ENCODE measurements at regions not wholly inside any gene's neighbourhood (a gene's known extent, or its start where the extent isn't known, plus 50 kb on each side); places are given as distances from the start of the nearest gene placed in this dataset.

- Histone ChIP-seq H3K9me3 (no peaks in the 10 kb centered on the region), H3K27ac (no peak overlapping the region), H3K4me1 (no peaks in the 10 kb centered on the region), H3K36me3 (no peaks in the 10 kb centered on the region), H3K4me3 (no peak overlapping the region), H3K27me3 (peaks cover 0 to 3% of the 10 kb centered on the region in 2 donors)
- no peak for DNase-seq
- ATAC-seq, result no peak
- intact Hi-C loops (cut with DNase I), result no loop called here
- TF ChIP-seq, protein P1, sequence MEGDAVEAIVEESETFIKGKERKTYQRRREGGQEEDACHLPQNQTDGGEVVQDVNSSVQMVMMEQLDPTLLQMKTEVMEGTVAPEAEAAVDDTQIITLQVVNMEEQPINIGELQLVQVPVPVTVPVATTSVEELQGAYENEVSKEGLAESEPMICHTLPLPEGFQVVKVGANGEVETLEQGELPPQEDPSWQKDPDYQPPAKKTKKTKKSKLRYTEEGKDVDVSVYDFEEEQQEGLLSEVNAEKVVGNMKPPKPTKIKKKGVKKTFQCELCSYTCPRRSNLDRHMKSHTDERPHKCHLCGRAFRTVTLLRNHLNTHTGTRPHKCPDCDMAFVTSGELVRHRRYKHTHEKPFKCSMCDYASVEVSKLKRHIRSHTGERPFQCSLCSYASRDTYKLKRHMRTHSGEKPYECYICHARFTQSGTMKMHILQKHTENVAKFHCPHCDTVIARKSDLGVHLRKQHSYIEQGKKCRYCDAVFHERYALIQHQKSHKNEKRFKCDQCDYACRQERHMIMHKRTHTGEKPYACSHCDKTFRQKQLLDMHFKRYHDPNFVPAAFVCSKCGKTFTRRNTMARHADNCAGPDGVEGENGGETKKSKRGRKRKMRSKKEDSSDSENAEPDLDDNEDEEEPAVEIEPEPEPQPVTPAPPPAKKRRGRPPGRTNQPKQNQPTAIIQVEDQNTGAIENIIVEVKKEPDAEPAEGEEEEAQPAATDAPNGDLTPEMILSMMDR (IDR thresholded peaks at IDR 0.05), result no peak
Measured at GRCh38 chr4:8796096-8796495, 75.5 kb downstream of the HMX1 start.

- no peak for DNase-seq
- no peak overlapping the region for H3K4me3 ChIP-seq
- H3K27ac ChIP-seq, result no peak overlapping the region
- H3K4me1 ChIP-seq, result no peaks in the 10 kb centered on the region
- no peaks in the 10 kb centered on the region for H3K9me3 ChIP-seq
- ATAC-seq, result no peak
- TF ChIP-seq, protein P1 (IDR thresholded peaks at IDR 0.05), result no peak
- H3K27me3 ChIP-seq, result peaks cover 0 to 3% of the 10 kb centered on the region in 2 donors
- intact Hi-C loops (cut with DNase I), result no loop called here
- no peaks in the 10 kb centered on the region for H3K36me3 ChIP-seq
Measured at GRCh38 chr4:8795140-8795539, 76.5 kb downstream of the HMX1 start.

DNA sequence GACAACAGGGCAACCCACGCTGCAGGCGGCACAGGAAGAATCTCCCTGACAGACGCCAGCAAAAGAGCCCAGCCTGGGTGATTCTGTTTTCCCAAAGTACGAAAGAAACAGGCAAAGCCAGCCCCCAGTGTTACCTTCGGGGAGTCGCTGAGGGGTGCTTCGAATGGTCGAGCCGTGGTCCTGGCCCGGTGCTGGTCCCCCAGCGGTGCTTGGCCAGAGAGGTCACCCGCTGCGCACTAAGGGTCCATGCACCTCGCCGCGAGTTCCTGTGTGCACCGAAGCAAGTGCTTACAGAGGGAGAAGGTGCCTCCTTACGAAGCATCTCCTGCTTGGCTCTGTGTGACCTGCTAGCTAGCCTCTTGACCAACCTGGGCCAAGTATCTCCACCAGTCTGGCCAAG lies 77.1 kb downstream of the HMX1 start:
- intact Hi-C loops (cut with DNase I), result no loop called here
- Histone ChIP-seq H3K36me3 (no peaks in the 10 kb centered on the region), H3K27me3 (peaks cover 0 to 9% of the 10 kb centered on the region in 2 donors), H3K27ac (no peak overlapping the region), H3K4me1 (no peaks in the 10 kb centered on the region), H3K4me3 (no peak overlapping the region), H3K9me3 (no peaks in the 10 kb centered on the region)
- TF ChIP-seq, protein P1 (IDR thresholded peaks at IDR 0.05), result no peak
- ATAC-seq, result no peak
- DNase-seq, result no peak

DNA sequence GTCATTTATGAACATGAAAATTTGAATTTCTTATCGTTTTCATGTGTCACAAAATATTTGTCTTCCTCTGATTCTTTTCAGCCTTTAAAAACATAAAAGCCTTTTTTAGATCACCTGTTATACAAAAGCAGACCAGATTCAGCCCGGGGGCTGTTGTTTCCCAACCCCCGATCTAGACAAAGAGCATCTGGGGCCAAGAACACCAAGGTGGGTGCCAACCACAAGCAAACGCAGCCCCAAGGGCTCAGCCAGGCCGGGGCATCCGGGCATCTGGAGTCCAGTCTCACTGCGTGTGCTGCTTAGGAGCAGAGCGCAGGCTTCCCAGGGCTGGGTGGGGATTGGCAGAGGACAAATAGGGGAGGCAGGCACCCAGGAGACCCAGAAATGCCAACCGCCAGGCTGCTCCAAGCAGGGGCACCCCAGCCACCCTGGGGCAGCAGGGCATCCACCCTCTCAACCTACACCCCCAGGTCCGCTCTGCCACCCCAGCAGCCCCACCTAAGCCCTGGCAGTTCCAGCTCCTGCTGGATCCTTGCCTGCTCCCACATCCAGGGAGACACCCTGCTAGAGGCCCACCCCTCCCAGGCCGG lies 78.0 kb downstream of the HMX1 start:
- ATAC-seq (no peak), DNase-seq (no peak)
- intact Hi-C loops (cut with DNase I), result no loop called here
- Histone ChIP-seq H3K9me3 (no peaks in the 10 kb centered on the region), H3K27me3 (peaks cover 0 to 13% of the 10 kb centered on the region in 2 donors), H3K27ac (no peak overlapping the region), H3K36me3 (no peaks in the 10 kb centered on the region), H3K4me3 (no peak overlapping the region), H3K4me1 (no peaks in the 10 kb centered on the region)
- TF ChIP-seq, protein P1 (IDR thresholded peaks at IDR 0.05), result no peak

GRCh38 chr4:8792491-8792890 lies 79.1 kb downstream of the HMX1 start:
- no peaks in the 10 kb centered on the region for H3K9me3 ChIP-seq
- intact Hi-C loops (cut with DNase I), result no loop called here
- H3K27ac ChIP-seq, result no peak overlapping the region
- TF ChIP-seq, protein P1 (IDR thresholded peaks at IDR 0.05), result no peak
- no peaks in the 10 kb centered on the region for H3K4me1 ChIP-seq
- peaks cover 0 to 13% of the 10 kb centered on the region in 2 donors for H3K27me3 ChIP-seq
- ATAC-seq (no peak), DNase-seq (no peak)
- no peak overlapping the region for H3K4me3 ChIP-seq
- no peaks in the 10 kb centered on the region for H3K36me3 ChIP-seq

Measured in left lung (tissue), 4 donors.